HEK293 (cell line): ENCODE measurements at regions not wholly inside any gene's neighbourhood (a gene's known extent, or its start where the extent isn't known, plus 50 kb on each side); places are given as distances from the start of the nearest gene placed in this dataset.

ENCODE experiments used
- CTCF ChIA-PET: fragments of 350-600 bp; formaldehyde crosslinking; extraction: SDS; loops from one replicate; lab custom pipeline; 2021; ENCODE audit warnings: antibody characterized with exemption; lab: Yijun Ruan, JAX
- POLR2A ChIA-PET: fragments of 300-600 bp; formaldehyde crosslinking; extraction: SDS; loops from one replicate; lab custom pipeline; 2020; ENCODE audit warnings: antibody characterized with exemption, inconsistent platforms; lab: Yijun Ruan, JAX
- H3K27ac ChIP-seq: fragments of 200-500 bp; sonication (Bioruptor generic); 2 replicates; pipeline ENCODE4 v1.5.1; 2014; ENCODE audit warnings: low read depth, low read length, control low read depth, inconsistent platforms; ENCODE audit errors: extremely low read depth
- H3K36me3 ChIP-seq, 2 experiments: fragments of 200-500 bp in 1 of 2; sonication (Bioruptor generic) in 1 of 2; 1 replicate in 1 of 2; 2 replicates in 1 of 2; pipeline ENCODE4 v1.5.1; 2014 to 2017; ENCODE audit warnings: inconsistent platforms in 2 of 2, low read length in 2 of 2; ENCODE audit not compliant: control insufficient read depth in 2 of 2, insufficient read depth in 1 of 2
- H3K4me1 ChIP-seq: fragments of 200-500 bp; sonication (Bioruptor generic); 2 replicates; pipeline ENCODE4 v1.5.1; 2014; ENCODE audit warnings: mild to moderate bottlenecking, low read length, inconsistent platforms; ENCODE audit not compliant: control insufficient read depth, insufficient read depth
- H3K4me3 ChIP-seq: 2 replicates; pipeline ENCODE4 v1.5.1; 2011; ENCODE audit warnings: low read depth, mild to moderate bottlenecking, control low read depth, low read length, moderate library complexity
- H3K9me3 ChIP-seq: fragments of 200-500 bp; sonication (Bioruptor generic); 2 replicates; pipeline ENCODE4 v1.5.1; 2014; ENCODE audit warnings: low read depth, low read length, inconsistent platforms; ENCODE audit not compliant: control insufficient read depth, insufficient read depth
- EGR2 ChIP-seq: fragments of 450-650 bp; formaldehyde crosslinking; IDR thresholded peaks from 2 replicates; pipeline ENCODE4 v1.5.1; 2016; ENCODE audit warnings: low read depth, missing biosample characterization, missing genetic modification characterization
- GLI2 ChIP-seq: fragments of 450-650 bp; formaldehyde crosslinking; IDR thresholded peaks from 2 replicates; pipeline ENCODE4; 2017; ENCODE audit warnings: missing biosample characterization, missing genetic modification characterization, low read depth, borderline replicate concordance
- GLIS1 ChIP-seq: fragments of 450-650 bp; formaldehyde crosslinking; IDR thresholded peaks from 2 replicates; pipeline ENCODE4 v1.5.1; 2016; ENCODE audit warnings: missing biosample characterization, missing genetic modification characterization
- IKZF3 ChIP-seq: fragments of 450-650 bp; IDR thresholded peaks from 2 replicates; pipeline ENCODE4 v1.5.0; 2018; ENCODE audit warnings: missing biosample characterization, mild to moderate bottlenecking, missing genetic modification characterization, moderate library complexity
- KLF9 ChIP-seq: fragments of 450-650 bp; formaldehyde crosslinking; IDR thresholded peaks from 2 replicates; pipeline ENCODE4 v1.5.1; 2016; ENCODE audit warnings: missing biosample characterization, missing genetic modification characterization, low read depth
- RBAK ChIP-seq: fragments of 450-650 bp; formaldehyde crosslinking; IDR thresholded peaks from 2 replicates; pipeline ENCODE4 v1.5.1; 2016; ENCODE audit warnings: missing biosample characterization, missing genetic modification characterization
- REPIN1 ChIP-seq: fragments of 450-650 bp; formaldehyde crosslinking; IDR thresholded peaks from 2 replicates; pipeline ENCODE4 v1.5.1; 2017; ENCODE audit warnings: missing biosample characterization, missing genetic modification characterization, low read depth
- ZBTB8A ChIP-seq: fragments of 450-650 bp; formaldehyde crosslinking; IDR thresholded peaks from 2 replicates; pipeline ENCODE4 v1.5.1; 2016; ENCODE audit warnings: missing biosample characterization, missing genetic modification characterization
- ZFHX2 ChIP-seq: fragments of 450-650 bp; formaldehyde crosslinking; conservative IDR thresholded peaks from 2 replicates; pipeline ENCODE4 v1.5.1; 2016; ENCODE audit warnings: missing biosample characterization, missing genetic modification characterization
- ZNF146 ChIP-seq: fragments of 450-650 bp; formaldehyde crosslinking; IDR thresholded peaks from 2 replicates; pipeline ENCODE4 v1.5.1; 2016; ENCODE audit warnings: missing biosample characterization, missing genetic modification characterization
- ZNF155 ChIP-seq: fragments of 450-650 bp; formaldehyde crosslinking; IDR thresholded peaks from 2 replicates; pipeline ENCODE4 v1.5.1; 2016; ENCODE audit warnings: missing biosample characterization, missing genetic modification characterization
- ZNF223 ChIP-seq: fragments of 450-650 bp; formaldehyde crosslinking; IDR thresholded peaks from 2 replicates; pipeline ENCODE4 v1.5.1; 2016; ENCODE audit warnings: missing biosample characterization, missing genetic modification characterization
- ZNF324 ChIP-seq: fragments of 450-650 bp; formaldehyde crosslinking; IDR thresholded peaks from 2 replicates; pipeline ENCODE4 v1.5.1; 2016; ENCODE audit warnings: missing biosample characterization, missing genetic modification characterization
- ZNF366 ChIP-seq: fragments of 450-650 bp; formaldehyde crosslinking; conservative IDR thresholded peaks from 2 replicates; pipeline ENCODE4 v1.5.1; 2016; ENCODE audit warnings: missing biosample characterization, missing genetic modification characterization
- ZNF391 ChIP-seq: fragments of 450-650 bp; formaldehyde crosslinking; IDR thresholded peaks from 2 replicates; pipeline ENCODE4 v1.5.1; 2016; ENCODE audit warnings: low read depth, missing biosample characterization, missing genetic modification characterization, borderline replicate concordance
- ZNF423 ChIP-seq: fragments of 450-650 bp; formaldehyde crosslinking; IDR thresholded peaks from 2 replicates; pipeline ENCODE4 v1.5.1; 2016; ENCODE audit warnings: missing biosample characterization, missing genetic modification characterization
- ZNF529 ChIP-seq: fragments of 450-650 bp; formaldehyde crosslinking; IDR thresholded peaks from 2 replicates; pipeline ENCODE4 v1.5.1; 2017; ENCODE audit warnings: missing genetic modification characterization, missing biosample characterization; ENCODE audit not compliant: insufficient replicate concordance
- ZNF561 ChIP-seq: fragments of 450-650 bp; IDR thresholded peaks from 2 replicates; pipeline ENCODE4 v1.5.1; 2018; ENCODE audit warnings: missing biosample characterization, missing genetic modification characterization, borderline replicate concordance
- ZNF571 ChIP-seq: fragments of 450-650 bp; formaldehyde crosslinking; IDR thresholded peaks from 2 replicates; pipeline ENCODE4 v1.5.0; 2017; ENCODE audit warnings: missing biosample characterization, missing genetic modification characterization
- ZNF621 ChIP-seq: fragments of 450-650 bp; formaldehyde crosslinking; IDR thresholded peaks from 2 replicates; pipeline ENCODE4 v1.5.1; 2017; ENCODE audit warnings: missing biosample characterization, missing genetic modification characterization
- ZNF701 ChIP-seq: fragments of 450-650 bp; formaldehyde crosslinking; IDR thresholded peaks from 2 replicates; pipeline ENCODE4 v1.5.1; 2016; ENCODE audit warnings: missing biosample characterization, missing genetic modification characterization
- ZNF707 ChIP-seq: fragments of 450-650 bp; formaldehyde crosslinking; IDR thresholded peaks from 2 replicates; pipeline ENCODE4 v1.5.1; 2016; ENCODE audit warnings: missing biosample characterization, missing genetic modification characterization
- TF ChIP-seq, protein P1 (sequence below): fragments of 450-650 bp; formaldehyde crosslinking; IDR thresholded peaks from 2 replicates; pipeline ENCODE4 v1.5.1; 2016; ENCODE audit warnings: missing biosample characterization, missing genetic modification characterization
- TF ChIP-seq, protein P2 (sequence below): fragments of 450-650 bp; formaldehyde crosslinking; IDR thresholded peaks from 2 replicates; pipeline ENCODE4 v1.5.1; 2016; ENCODE audit warnings: missing biosample characterization, missing genetic modification characterization
- TF ChIP-seq, protein P3 (sequence below): fragments of 450-650 bp; IDR thresholded peaks from 2 replicates; pipeline ENCODE4 v1.5.1; 2018; ENCODE audit warnings: missing biosample characterization, mild to moderate bottlenecking, missing genetic modification characterization

DNA sequence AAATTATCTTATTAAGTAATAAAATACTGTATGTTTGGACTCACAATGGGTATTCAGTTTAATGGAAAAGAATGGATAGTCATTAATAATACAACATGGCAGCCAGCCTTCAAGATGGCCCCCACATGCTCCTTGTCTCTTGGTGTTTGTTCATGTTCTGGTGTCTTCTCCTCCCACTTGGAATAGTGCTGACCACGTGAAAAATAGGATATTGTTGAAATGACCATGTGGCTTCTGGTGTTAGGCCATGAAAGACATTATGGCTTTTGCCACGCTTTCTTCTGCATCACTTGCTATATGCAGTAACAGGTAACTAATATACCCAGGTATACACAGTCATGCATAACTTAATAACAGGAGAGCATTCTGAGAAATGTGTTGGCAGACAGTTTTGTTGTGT, 341.0 kb downstream of the KCNJ2 start:
- POLR2A ChIA-PET, result no interaction called here
- Histone ChIP-seq H3K27ac (no peak overlapping the region), H3K9me3 (no peaks in the 10 kb centered on the region), H3K4me3 (no peak overlapping the region), H3K36me3 (no peaks in the 10 kb centered on the region), H3K4me1 (no peaks in the 10 kb centered on the region)
- TF ChIP-seq ZNF529 (no peak), ZNF701 (tag by site-specific recombination) (no peak), RBAK (tag by site-specific recombination) (no peak), ZNF155 (tag by site-specific recombination) (no peak), ZNF423 (tag by site-specific recombination) (no peak), ZNF571 (no peak)
- TF ChIP-seq, protein P1, sequence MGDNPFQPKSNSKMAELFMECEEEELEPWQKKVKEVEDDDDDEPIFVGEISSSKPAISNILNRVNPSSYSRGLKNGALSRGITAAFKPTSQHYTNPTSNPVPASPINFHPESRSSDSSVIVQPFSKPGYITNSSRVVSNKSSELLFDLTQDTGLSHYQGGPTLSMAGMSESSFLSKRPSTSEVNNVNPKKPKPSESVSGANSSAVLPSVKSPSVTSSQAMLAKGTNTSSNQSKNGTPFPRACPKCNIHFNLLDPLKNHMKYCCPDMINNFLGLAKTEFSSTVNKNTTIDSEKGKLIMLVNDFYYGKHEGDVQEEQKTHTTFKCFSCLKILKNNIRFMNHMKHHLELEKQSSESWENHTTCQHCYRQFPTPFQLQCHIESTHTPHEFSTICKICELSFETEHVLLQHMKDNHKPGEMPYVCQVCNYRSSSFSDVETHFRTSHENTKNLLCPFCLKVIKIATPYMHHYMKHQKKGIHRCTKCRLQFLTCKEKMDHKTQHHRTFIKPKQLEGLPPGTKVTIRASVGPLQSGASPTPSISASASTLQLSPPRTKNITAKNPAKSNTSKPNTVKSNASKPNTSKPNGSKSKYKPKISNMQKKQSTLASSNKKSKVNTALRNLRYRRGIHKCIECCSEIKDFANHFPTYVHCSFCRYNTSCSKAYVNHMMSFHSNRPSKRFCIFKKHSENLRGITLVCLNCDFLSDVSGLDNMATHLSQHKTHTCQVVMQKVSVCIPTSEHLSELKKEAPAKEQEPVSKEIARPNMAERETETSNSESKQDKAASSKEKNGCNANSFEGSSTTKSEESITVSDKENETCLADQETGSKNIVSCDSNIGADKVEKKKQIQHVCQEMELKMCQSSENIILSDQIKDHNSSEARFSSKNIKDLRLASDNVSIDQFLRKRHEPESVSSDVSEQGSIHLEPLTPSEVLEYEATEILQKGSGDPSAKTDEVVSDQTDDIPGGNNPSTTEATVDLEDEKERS (tag by site-specific recombination), result no peak
- CTCF ChIA-PET, result no interaction called here

DNA sequence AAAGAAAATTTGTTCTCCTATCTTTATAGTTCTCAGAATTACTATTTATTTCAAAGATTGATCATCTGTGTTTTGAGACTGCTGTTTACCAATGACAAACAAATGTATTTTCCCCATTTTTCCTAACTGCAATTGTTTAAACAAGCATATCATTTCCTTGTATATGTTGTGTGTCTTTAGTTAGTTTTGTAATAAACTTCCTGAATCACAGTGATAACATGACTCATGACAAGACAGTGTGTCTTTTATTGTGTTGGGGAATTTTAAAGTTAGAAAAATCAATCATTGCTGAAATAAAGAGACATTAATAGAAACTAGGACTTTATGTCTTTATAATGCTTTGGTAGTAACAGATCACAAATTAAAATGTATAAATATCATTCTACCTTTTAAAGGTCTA, 348.5 kb downstream of the KCNJ2 start:
- H3K36me3 ChIP-seq, result no peaks in the 10 kb centered on the region
- H3K4me1 ChIP-seq, result peaks cover 6% of the 10 kb centered on the region; the same call in 1 of the 2 replicates
- POLR2A ChIA-PET, result no interaction called here
- CTCF ChIA-PET, result no interaction called here
- no peak overlapping the region for H3K4me3 ChIP-seq
- H3K27ac ChIP-seq, result no peak overlapping the region
- no peak for TF ChIP-seq KLF9 (tag by site-specific recombination)
- no peak for TF ChIP-seq REPIN1 (tag by site-specific recombination)
- TF ChIP-seq ZNF366, result no peak
- TF ChIP-seq ZNF621 (tag by site-specific recombination), result no peak
- no peak for TF ChIP-seq ZNF146 (tag by site-specific recombination)
- TF ChIP-seq GLI2 (tag by site-specific recombination), result no peak
- TF ChIP-seq ZFHX2 (tag by site-specific recombination), result no peak
- TF ChIP-seq ZNF707 (tag by site-specific recombination), result no peak
- no peak for TF ChIP-seq ZNF223 (tag by site-specific recombination)
- TF ChIP-seq, protein P2, sequence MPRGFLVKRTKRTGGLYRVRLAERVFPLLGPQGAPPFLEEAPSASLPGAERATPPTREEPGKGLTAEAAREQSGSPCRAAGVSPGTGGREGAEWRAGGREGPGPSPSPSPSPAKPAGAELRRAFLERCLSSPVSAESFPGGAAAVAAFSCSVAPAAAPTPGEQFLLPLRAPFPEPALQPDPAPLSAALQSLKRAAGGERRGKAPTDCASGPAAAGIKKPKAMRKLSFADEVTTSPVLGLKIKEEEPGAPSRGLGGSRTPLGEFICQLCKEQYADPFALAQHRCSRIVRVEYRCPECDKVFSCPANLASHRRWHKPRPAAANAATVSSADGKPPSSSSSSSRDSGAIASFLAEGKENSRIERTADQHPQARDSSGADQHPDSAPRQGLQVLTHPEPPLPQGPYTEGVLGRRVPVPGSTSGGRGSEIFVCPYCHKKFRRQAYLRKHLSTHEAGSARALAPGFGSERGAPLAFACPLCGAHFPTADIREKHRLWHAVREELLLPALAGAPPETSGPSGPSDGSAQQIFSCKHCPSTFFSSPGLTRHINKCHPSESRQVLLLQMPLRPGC (tag by site-specific recombination), result no peak
- no peak for TF ChIP-seq ZNF155 (tag by site-specific recombination)
- no peak for TF ChIP-seq ZNF324 (tag by site-specific recombination)
- TF ChIP-seq, protein P3, sequence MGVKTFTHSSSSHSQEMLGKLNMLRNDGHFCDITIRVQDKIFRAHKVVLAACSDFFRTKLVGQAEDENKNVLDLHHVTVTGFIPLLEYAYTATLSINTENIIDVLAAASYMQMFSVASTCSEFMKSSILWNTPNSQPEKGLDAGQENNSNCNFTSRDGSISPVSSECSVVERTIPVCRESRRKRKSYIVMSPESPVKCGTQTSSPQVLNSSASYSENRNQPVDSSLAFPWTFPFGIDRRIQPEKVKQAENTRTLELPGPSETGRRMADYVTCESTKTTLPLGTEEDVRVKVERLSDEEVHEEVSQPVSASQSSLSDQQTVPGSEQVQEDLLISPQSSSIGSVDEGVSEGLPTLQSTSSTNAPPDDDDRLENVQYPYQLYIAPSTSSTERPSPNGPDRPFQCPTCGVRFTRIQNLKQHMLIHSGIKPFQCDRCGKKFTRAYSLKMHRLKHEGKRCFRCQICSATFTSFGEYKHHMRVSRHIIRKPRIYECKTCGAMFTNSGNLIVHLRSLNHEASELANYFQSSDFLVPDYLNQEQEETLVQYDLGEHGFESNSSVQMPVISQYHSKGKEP (tag by site-specific recombination), result no peak
- TF ChIP-seq ZNF561 (tag by site-specific recombination), result no peak
- TF ChIP-seq IKZF3, result no peak
- TF ChIP-seq ZBTB8A, result no peak
- no peak for TF ChIP-seq EGR2
- TF ChIP-seq ZNF391, result no peak
- no peak for TF ChIP-seq GLIS1 (tag by site-specific recombination)
- H3K9me3 ChIP-seq, result no peaks in the 10 kb centered on the region
